Aorta (tissue), 5 donors: ENCODE measurements at regions not wholly inside any gene's neighbourhood (a gene's known extent, or its start where the extent isn't known, plus 50 kb on each side); places are given as distances from the start of the nearest gene placed in this dataset.

Source experiments
- ATAC-seq: fragments of 200-7000 bp; cut with Tn5 transposase; one replicate; pipeline ENCODE4 v1.9.1; 2022; ENCODE audit warnings: moderate library complexity; ENCODE audit not compliant: low FRiP score
- DNase-seq, 2 donors: peaks; one replicate each; pipeline ENCODE4 v3.0.0-alpha.2; 2020
- H3K27ac ChIP-seq, 2 donors: one replicate each; pipeline ENCODE4 v1.5.1; 2013; ENCODE audit warnings: low read length in 2 of 2, mild to moderate bottlenecking in 2 of 2, moderate library complexity in 2 of 2, control low read depth in 1 of 2, inconsistent platforms in 1 of 2, low read depth in 1 of 2
- H3K27me3 ChIP-seq, 2 donors: one replicate each; pipeline ENCODE4 v1.6.1; 2013; ENCODE audit warnings: control low read depth in 1 of 2, low read length in 1 of 2, mild to moderate bottlenecking in 1 of 2, moderate library complexity in 1 of 2; ENCODE audit not compliant: insufficient read depth in 2 of 2, control insufficient read depth in 1 of 2
- H3K36me3 ChIP-seq, 2 donors: one replicate each; pipeline ENCODE4 v1.6.1; 2013; ENCODE audit warnings: control low read depth in 1 of 2, low read length in 1 of 2, mild to moderate bottlenecking in 1 of 2; ENCODE audit not compliant: insufficient read depth in 2 of 2, control insufficient read depth in 1 of 2
- H3K4me1 ChIP-seq, 2 donors: one replicate each; pipeline ENCODE4 v1.6.1; 2013; ENCODE audit warnings: low read length in 2 of 2, control low read depth in 1 of 2, mild to moderate bottlenecking in 1 of 2, moderate library complexity in 1 of 2; ENCODE audit not compliant: insufficient read depth in 2 of 2, control insufficient read depth in 1 of 2
- H3K4me3 ChIP-seq, 2 donors: one replicate each; pipeline ENCODE4 v1.5.1; 2013; ENCODE audit warnings: low read length in 2 of 2, control low read depth in 1 of 2, mild to moderate bottlenecking in 1 of 2
- H3K9me3 ChIP-seq: one replicate; pipeline ENCODE4 v1.6.1; 2013; ENCODE audit warnings: mild to moderate bottlenecking, low read length; ENCODE audit not compliant: control insufficient read depth
- WGBS, 2 donors: extraction: QIAGEN DNeasy Blood & Tissue Kit; methylation state at CpG; one replicate each; pipeline ENCODE4 v1.1.7; 2013; 5-methylcytosine and 5-hydroxymethylcytosine counted together
- intact Hi-C, 2 donors: fragments of 100-400 bp; cut with DNase I; formaldehyde crosslinking; loops; one replicate each; pipeline versions ENCODE4 v1.14.2 to v1.15.0; 2022
- donor health status: healthy with polysubstance abuse.
- donor health status: Bipolar disorder and iron deficiency.
- donor health status: DM: no; HTN: no; CAD: no.
- donor health status: DM: no; HTN: no; CAD: no.
- donor health status: DM: yes; HTN: yes; CAD: no.

DNA sequence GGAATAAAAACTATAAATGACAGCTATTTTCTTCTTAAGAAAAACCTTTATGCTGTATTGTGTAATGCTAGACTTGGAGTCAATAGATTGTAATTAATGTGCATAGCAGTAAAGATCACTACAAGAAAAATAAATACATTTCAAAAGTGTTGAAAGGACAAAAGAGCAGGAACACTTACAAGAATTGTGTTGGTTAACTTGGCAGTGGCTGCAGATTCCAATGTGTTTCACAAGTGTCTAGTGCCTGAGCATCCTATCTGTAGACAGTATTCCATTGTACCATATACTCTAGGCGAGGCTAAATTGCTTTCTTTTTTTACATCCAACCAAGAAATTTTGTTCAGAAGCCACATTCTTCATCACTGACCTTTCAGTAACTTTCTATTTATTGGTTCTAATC, 924.1 kb downstream of the EPHA7 start:
- 73 to 74% methylated on average over 1 of the region's 1 CpG for WGBS, 2 donors
- Histone ChIP-seq H3K4me3 (no peak overlapping the region), H3K36me3 (no peaks in the 10 kb centered on the region), H3K9me3 (no peaks in the 10 kb centered on the region), H3K4me1 (no peaks in the 10 kb centered on the region), H3K27me3 (no peaks in the 10 kb centered on the region), H3K27ac (no peak overlapping the region)
- ATAC-seq: no peak
- intact Hi-C loops: no loop called here
- no peak for DNase-seq

DNA sequence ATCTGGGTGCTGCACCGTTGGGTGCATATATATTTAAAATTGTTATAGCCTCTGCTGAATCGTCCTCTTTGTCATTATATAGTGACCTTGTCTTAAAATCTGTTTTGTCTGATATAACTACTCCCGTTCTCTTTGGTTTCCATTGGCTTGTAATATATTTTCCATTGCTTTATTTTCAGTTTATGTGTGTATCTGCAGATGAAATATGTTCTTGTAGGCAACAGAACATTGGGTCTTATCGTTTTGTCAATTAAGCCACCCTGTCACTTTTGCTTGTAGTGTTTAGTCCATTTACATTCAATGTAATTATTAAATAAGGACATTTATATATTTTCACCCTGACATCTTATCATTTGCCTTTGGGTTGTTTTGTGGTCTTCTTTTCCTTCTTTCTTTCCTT, 933.9 kb downstream of the EPHA7 start:
- WGBS, 2 donors: 90 to 95% methylated on average over 4 of the region's 4 CpGs
- DNase-seq (no peak), ATAC-seq (no peak)
- H3K36me3 ChIP-seq: no peaks in the 10 kb centered on the region
- no peak overlapping the region for H3K27ac ChIP-seq
- intact Hi-C loops: no loop called here
- peaks cover 2% of the 10 kb centered on the region for H3K9me3 ChIP-seq
- no peaks in the 10 kb centered on the region for H3K4me1 ChIP-seq
- no peaks in the 10 kb centered on the region for H3K27me3 ChIP-seq
- no peak overlapping the region for H3K4me3 ChIP-seq

GRCh38 chr6:92479831-92480230, 939.5 kb downstream of the EPHA7 start:
- ATAC-seq (no peak), DNase-seq (no peak)
- Histone ChIP-seq H3K27ac (no peak overlapping the region), H3K27me3 (no peaks in the 10 kb centered on the region), H3K36me3 (no peaks in the 10 kb centered on the region), H3K9me3 (peaks cover 2% of the 10 kb centered on the region), H3K4me3 (no peak overlapping the region), H3K4me1 (no peaks in the 10 kb centered on the region)
- intact Hi-C loops: no loop called here
- WGBS, 2 donors: 4 to 13% methylated on average over 1 of the region's 1 CpG

DNA sequence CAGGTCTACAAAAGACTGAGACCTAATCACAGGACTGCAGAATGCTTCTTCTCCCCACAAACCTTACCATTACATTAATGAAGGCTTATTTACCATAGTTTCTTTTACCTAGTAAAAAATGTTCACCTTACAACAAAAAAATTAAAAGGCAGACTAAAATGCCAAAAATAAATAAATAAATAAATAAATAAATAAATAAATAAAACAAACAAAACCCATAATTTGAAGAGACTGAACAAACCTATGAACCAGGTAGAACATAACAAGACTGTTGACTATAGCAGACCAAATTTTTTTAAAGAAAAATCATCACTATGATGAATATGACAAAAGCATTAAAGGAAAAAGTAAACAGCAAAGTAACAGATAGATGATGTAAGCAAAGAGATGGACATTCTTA, 946.3 kb downstream of the EPHA7 start:
- Histone ChIP-seq H3K27ac (no peak overlapping the region), H3K27me3 (no peaks in the 10 kb centered on the region), H3K36me3 (no peaks in the 10 kb centered on the region), H3K4me3 (no peak overlapping the region), H3K4me1 (no peaks in the 10 kb centered on the region), H3K9me3 (no peaks in the 10 kb centered on the region)
- intact Hi-C loops: no loop called here
- no peak for DNase-seq
- ATAC-seq: no peak

- no peak for DNase-seq
- Histone ChIP-seq H3K4me3 (no peak overlapping the region), H3K4me1 (no peaks in the 10 kb centered on the region), H3K9me3 (peaks cover 2% of the 10 kb centered on the region), H3K27me3 (no peaks in the 10 kb centered on the region), H3K36me3 (no peaks in the 10 kb centered on the region), H3K27ac (no peak overlapping the region)
- intact Hi-C loops: no loop called here
- no peak for ATAC-seq
- WGBS, 2 donors: 71 to 76% methylated on average over 4 of the region's 4 CpGs
These were observed 950.1 kb downstream of the EPHA7 start for GRCh38 chr6:92469186-92469828.

DNA sequence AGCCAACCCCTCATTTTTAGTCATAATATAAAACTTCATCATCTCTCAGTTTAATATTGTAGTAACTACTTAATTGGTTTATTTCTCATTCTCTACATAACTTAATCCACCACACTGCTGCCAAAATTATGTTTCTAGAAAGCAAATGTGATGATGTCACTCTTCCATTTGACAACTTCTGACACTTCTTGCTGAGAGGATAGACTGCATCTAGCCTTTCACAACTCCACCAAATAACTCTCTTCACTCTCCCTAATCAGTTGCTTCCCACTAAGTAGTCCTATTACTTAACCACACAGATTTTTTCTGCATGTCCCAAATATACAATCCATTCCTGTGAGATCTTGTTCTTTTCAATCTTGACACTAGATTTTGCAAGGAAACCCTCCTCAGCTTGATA, 951.3 kb downstream of the EPHA7 start:
- no peaks in the 10 kb centered on the region for H3K36me3 ChIP-seq
- no peak overlapping the region for H3K4me3 ChIP-seq
- ATAC-seq: no peak
- H3K27ac ChIP-seq: no peak overlapping the region
- H3K4me1 ChIP-seq: no peaks in the 10 kb centered on the region
- no peaks in the 10 kb centered on the region for H3K27me3 ChIP-seq
- no peak for DNase-seq
- peaks cover 2% of the 10 kb centered on the region for H3K9me3 ChIP-seq
- intact Hi-C loops: no loop called here

DNA sequence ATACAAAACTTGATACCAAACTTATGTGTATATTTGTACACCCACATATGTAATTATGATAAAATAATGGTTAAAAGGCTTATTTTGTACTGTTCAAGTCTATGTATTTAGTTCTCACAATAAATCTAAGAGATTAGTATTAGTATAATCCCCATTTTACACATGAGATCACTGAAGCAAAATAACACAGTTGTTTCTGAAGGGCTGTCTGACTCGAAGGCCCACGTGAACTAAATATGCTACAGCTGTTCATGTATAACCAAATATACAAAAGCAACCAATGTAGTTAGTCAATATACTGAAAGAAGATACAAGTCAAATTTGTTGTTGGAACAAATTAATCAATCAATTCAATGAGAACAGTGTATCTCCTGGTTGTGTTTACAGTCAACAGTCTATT, 959.2 kb downstream of the EPHA7 start:
- Histone ChIP-seq H3K9me3 (no peaks in the 10 kb centered on the region), H3K27me3 (no peaks in the 10 kb centered on the region), H3K36me3 (no peaks in the 10 kb centered on the region), H3K4me1 (no peaks in the 10 kb centered on the region), H3K27ac (no peak overlapping the region), H3K4me3 (no peak overlapping the region)
- intact Hi-C loops: no loop called here
- WGBS, 2 donors: 74 to 80% methylated on average over 2 of the region's 2 CpGs
- no peak for ATAC-seq
- DNase-seq: no peak

DNA sequence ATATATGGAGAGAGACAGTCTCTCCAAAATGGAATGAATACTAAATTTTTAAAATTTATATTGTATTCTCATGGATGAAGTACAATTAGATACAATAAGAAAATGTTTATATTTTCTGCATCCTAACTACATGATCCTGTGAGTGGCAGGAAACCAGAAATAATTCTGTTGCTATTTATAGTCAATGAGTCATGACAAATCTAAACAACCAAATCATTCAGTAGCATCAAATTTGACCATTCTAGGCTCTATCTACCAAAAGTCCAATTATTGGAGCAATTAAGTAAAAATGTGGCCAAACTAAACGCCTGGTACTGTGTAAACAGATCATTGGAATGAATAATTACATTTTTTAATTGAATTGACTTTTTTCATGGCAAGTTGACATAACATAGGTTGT, 959.8 kb downstream of the EPHA7 start:
- no peak overlapping the region for H3K4me3 ChIP-seq
- H3K9me3 ChIP-seq: no peaks in the 10 kb centered on the region
- no peak overlapping the region for H3K27ac ChIP-seq
- intact Hi-C loops: no loop called here
- H3K36me3 ChIP-seq: no peaks in the 10 kb centered on the region
- no peaks in the 10 kb centered on the region for H3K4me1 ChIP-seq
- H3K27me3 ChIP-seq: no peaks in the 10 kb centered on the region
- DNase-seq (no peak), ATAC-seq (no peak)
- 0 to 33% methylated on average over 1 of the region's 1 CpG for WGBS, 2 donors

GRCh38 chr6:92446052-92446451, 973.3 kb downstream of the EPHA7 start:
- 44 to 51% methylated on average over 3 of the region's 3 CpGs for WGBS, 2 donors
- ATAC-seq: no peak

More at GRCh38 chr6:92446052-92446451, 973.3 kb downstream of the EPHA7 start:
- peaks cover 2% of the 10 kb centered on the region for H3K9me3 ChIP-seq
- intact Hi-C loops: no loop called here
- H3K27me3 ChIP-seq: no peaks in the 10 kb centered on the region
- no peak for DNase-seq
- H3K4me3 ChIP-seq: no peak overlapping the region
- no peaks in the 10 kb centered on the region for H3K4me1 ChIP-seq
- no peaks in the 10 kb centered on the region for H3K36me3 ChIP-seq
- H3K27ac ChIP-seq: no peak overlapping the region
